H9 (cell line): ENCODE measurements at regions not wholly inside any gene's neighbourhood (a gene's known extent, or its start where the extent isn't known, plus 50 kb on each side); places are given as distances from the start of the nearest gene placed in this dataset.

ENCODE experiments used
- DNase-seq: peaks from one replicate; pipeline ENCODE4 v3.0.0-alpha.2; 2017
- H2AFZ ChIP-seq: one replicate; pipeline ENCODE4 v1.6.1; 2013; ENCODE audit warnings: mild to moderate bottlenecking, low read length, control low read depth, moderate library complexity
- H2AK5ac ChIP-seq: 2 replicates; pipeline ENCODE4 v1.6.1; 2013; ENCODE audit warnings: low read length, control low read depth, mixed read lengths; ENCODE audit not compliant: insufficient read length
- H2BK120ac ChIP-seq: one replicate; pipeline ENCODE4 v1.6.1; 2013; ENCODE audit warnings: low read depth, mild to moderate bottlenecking, low read length, control low read depth, inconsistent platforms; ENCODE audit not compliant: poor library complexity, severe bottlenecking
- H2BK12ac ChIP-seq: 2 replicates; pipeline ENCODE4 v1.6.1; 2013; ENCODE audit warnings: low read length, control low read depth, mixed read lengths, low read depth; ENCODE audit not compliant: insufficient read length
- H2BK15ac ChIP-seq: 2 replicates; pipeline ENCODE4 v1.6.1; 2013; ENCODE audit warnings: low read depth, low read length, control low read depth
- H2BK20ac ChIP-seq: one replicate; pipeline ENCODE4 v1.6.1; 2013; ENCODE audit warnings: low read depth, mild to moderate bottlenecking, low read length, control low read depth, inconsistent platforms; ENCODE audit not compliant: poor library complexity, severe bottlenecking
- H2BK5ac ChIP-seq: 2 replicates; pipeline ENCODE4 v1.6.1; 2013; ENCODE audit warnings: low read length, control low read depth, mixed read lengths; ENCODE audit not compliant: insufficient read length
- H3K14ac ChIP-seq: 2 replicates; pipeline ENCODE4 v1.6.1; 2013; ENCODE audit warnings: low read length, control low read depth; ENCODE audit not compliant: insufficient read depth
- H3K18ac ChIP-seq: 2 replicates; pipeline ENCODE4 v1.6.1; 2013; ENCODE audit warnings: low read depth, mild to moderate bottlenecking, mixed read lengths, low read length, control low read depth; ENCODE audit not compliant: insufficient read length
- H3K23ac ChIP-seq: 2 replicates; pipeline ENCODE4 v1.6.1; 2013; ENCODE audit warnings: low read length, control low read depth, mixed read lengths, low read depth; ENCODE audit not compliant: insufficient read length
- H3K23me2 ChIP-seq: 2 replicates; pipeline ENCODE4 v1.6.1; 2013; ENCODE audit warnings: low read depth, mild to moderate bottlenecking, mixed read lengths, low read length, control low read depth; ENCODE audit not compliant: insufficient read length, poor library complexity, severe bottlenecking
- H3K27ac ChIP-seq: 2 replicates; pipeline ENCODE4 v1.5.1; 2013; ENCODE audit warnings: low read length, control low read depth, mixed read lengths, low read depth; ENCODE audit not compliant: insufficient read length
- H3K27me3 ChIP-seq: 2 replicates; pipeline ENCODE4 v1.6.1; 2013; ENCODE audit warnings: low read length, control low read depth, inconsistent platforms; ENCODE audit not compliant: insufficient read depth
- H3K4ac ChIP-seq: 2 replicates; pipeline ENCODE4 v1.6.1; 2013; ENCODE audit warnings: low read depth, mild to moderate bottlenecking, control low read depth, inconsistent platforms, low read length, moderate library complexity
- H3K4me1 ChIP-seq: 2 replicates; pipeline ENCODE4 v1.6.1; 2013; ENCODE audit warnings: low read length, control low read depth, inconsistent platforms; ENCODE audit not compliant: insufficient read depth
- H3K4me2 ChIP-seq: 2 replicates; pipeline ENCODE4 v1.6.1; 2013; ENCODE audit warnings: low read length, control low read depth, mixed read lengths; ENCODE audit not compliant: insufficient read length, insufficient read depth
- H3K56ac ChIP-seq: 2 replicates; pipeline ENCODE4 v1.6.1; 2013; ENCODE audit warnings: low read depth, mild to moderate bottlenecking, mixed read lengths, low read length, control low read depth; ENCODE audit not compliant: insufficient read length
- H3K79me1 ChIP-seq: 2 replicates; pipeline ENCODE4 v1.6.1; 2013; ENCODE audit warnings: low read depth, mild to moderate bottlenecking, moderate library complexity, low read length, control low read depth, inconsistent platforms; ENCODE audit not compliant: insufficient read depth, poor library complexity, severe bottlenecking
- H3K79me2 ChIP-seq: 2 replicates; pipeline ENCODE4 v1.6.1; 2013; ENCODE audit warnings: low read length, control low read depth, inconsistent platforms; ENCODE audit not compliant: insufficient read depth
- H3K9ac ChIP-seq: 2 replicates; pipeline ENCODE4 v1.6.1; 2013; ENCODE audit warnings: low read length, control low read depth, mixed read lengths; ENCODE audit not compliant: insufficient read length; ENCODE audit errors: extremely low read depth
- H3K9me3 ChIP-seq: one replicate; pipeline ENCODE4 v1.6.1; 2013; ENCODE audit warnings: low read depth, low read length, inconsistent platforms; ENCODE audit not compliant: control insufficient read depth
- H3T11ph ChIP-seq: one replicate; pipeline ENCODE4 v1.6.1; 2013; ENCODE audit warnings: mild to moderate bottlenecking, low read length, control low read depth, inconsistent platforms
- H4K20me1 ChIP-seq: one replicate; pipeline ENCODE4 v1.6.1; 2013; ENCODE audit not compliant: control insufficient read depth, insufficient read length, insufficient read depth
- H4K5ac ChIP-seq: 2 replicates; pipeline ENCODE4 v1.6.1; 2013; ENCODE audit warnings: low read depth, mild to moderate bottlenecking, mixed read lengths, low read length, control low read depth; ENCODE audit not compliant: insufficient read length
- H4K8ac ChIP-seq: replicated peaks from 2 replicates; pipeline ENCODE4 v1.6.1; 2013; ENCODE audit warnings: low read length, control low read depth, mixed read lengths, low read depth; ENCODE audit not compliant: insufficient read length
- H4K91ac ChIP-seq: 2 replicates; pipeline ENCODE4 v1.6.1; 2013; ENCODE audit warnings: low read depth, mild to moderate bottlenecking, moderate library complexity, mixed read lengths, low read length, control low read depth; ENCODE audit not compliant: insufficient read length
- H3K27ac Mint-ChIP-seq, 3 experiments: 2 replicates in 2 of 3; 3 replicates in 1 of 3; pipeline ENCODE4 v1.8.0; 2020 to 2021; ENCODE audit warnings: mixed read lengths in 3 of 3, mild to moderate bottlenecking in 1 of 3, moderate library complexity in 1 of 3
- H3K27me3 Mint-ChIP-seq: 2 replicates; pipeline ENCODE4 v1.8.0; 2021; ENCODE audit warnings: low read depth, mild to moderate bottlenecking, moderate library complexity, mixed read lengths
- H3K36me3 Mint-ChIP-seq, 3 experiments: 2 replicates in 2 of 3; 3 replicates in 1 of 3; pipeline ENCODE4 v1.8.0; 2020 to 2021; ENCODE audit warnings: low read depth in 3 of 3, mixed read lengths in 3 of 3; ENCODE audit not compliant: insufficient read depth in 1 of 3
- H3K4me1 Mint-ChIP-seq, 2 experiments: 2 replicates each; pipeline ENCODE4 v1.8.0; 2020; ENCODE audit warnings: mixed read lengths in 2 of 2
- H3K4me3 Mint-ChIP-seq, 2 experiments: 2 replicates in 1 of 2; 3 replicates in 1 of 2; pipeline ENCODE4 v1.8.0; 2020 to 2021; ENCODE audit warnings: mild to moderate bottlenecking in 2 of 2, mixed read lengths in 2 of 2, moderate library complexity in 1 of 2
- H3K9me3 Mint-ChIP-seq, 2 experiments: 2 replicates in 1 of 2; 3 replicates in 1 of 2; pipeline ENCODE4 v1.8.0; 2020; ENCODE audit warnings: mild to moderate bottlenecking in 2 of 2, mixed read lengths in 2 of 2, moderate library complexity in 1 of 2
- WGBS: extraction: QIAGEN DNeasy Blood & Tissue Kit; methylation state at CpG from one replicate; pipeline ENCODE4 v1.1.7; 2013; ENCODE audit warnings: missing lambda C conversion rate, low lambda C conversion rate, mixed read lengths; ENCODE audit not compliant: insufficient read length; ENCODE audit errors: extremely low coverage; 5-methylcytosine and 5-hydroxymethylcytosine counted together
- TF ChIP-seq, protein P1 (sequence below): fragments of 200-600 bp; sonication (generic); conservative IDR thresholded peaks from 3 replicates; pipeline ENCODE4 v1.8.0; 2021; ENCODE audit warnings: antibody characterized with exemption, mild to moderate bottlenecking

DNA sequence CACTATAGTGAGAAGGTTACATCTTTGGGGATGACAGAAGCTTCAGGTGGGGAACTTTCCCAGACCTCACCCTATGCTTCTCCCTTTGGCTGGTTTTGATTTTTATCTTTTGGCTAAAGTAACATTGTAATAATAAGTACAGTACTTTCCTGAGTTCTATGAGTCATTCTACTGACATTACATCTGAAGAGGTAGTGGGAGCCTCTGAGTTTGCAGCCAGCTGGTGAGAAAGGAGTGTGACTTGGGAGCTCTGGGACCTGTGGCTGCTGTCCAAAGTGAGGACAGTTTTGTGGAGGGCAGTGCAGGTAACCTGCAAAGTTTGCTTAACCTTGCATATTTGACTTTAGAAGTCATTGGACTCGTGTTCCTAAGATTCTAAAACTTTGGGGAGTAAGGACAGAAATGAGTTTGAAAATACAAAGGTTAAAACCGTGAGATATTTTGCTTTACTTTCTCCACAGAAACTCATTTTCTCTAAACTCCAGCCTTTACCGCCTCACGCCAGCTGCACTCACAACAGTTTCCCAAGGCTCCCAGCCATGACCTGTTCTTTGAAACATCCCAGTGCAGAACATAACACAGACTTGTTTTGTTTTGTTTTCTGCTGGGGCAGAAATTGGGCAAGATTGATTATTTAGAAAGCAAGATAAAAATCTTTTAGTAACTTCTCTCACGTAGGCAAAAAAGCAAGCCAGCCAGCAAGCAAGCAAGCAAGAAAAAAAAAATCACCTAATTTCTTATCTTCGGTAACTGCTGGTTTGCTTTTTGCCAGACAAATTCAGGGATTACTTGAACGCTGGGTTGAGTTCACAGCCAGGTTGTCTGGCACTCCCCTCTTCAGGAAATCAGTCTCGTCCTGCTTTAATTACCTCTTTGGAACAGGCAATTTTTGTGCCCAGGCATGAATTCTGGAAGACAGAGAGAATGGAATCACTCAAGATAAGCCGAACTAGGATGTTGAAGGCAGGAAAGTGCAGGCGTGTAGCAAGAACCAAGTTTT, 478.3 kb upstream of the ISX start:
- Histone ChIP-seq H3K23me2 (no peaks in the 10 kb centered on the region), H3K4ac (no peak overlapping the region), H3K18ac (no peak overlapping the region), H3K27me3 (no peaks in the 10 kb centered on the region), H3K4me1 (no peaks in the 10 kb centered on the region), H2BK12ac (no peak overlapping the region), H4K91ac (no peak overlapping the region), H3K9me3 (no peaks in the 10 kb centered on the region), H2BK5ac (no peak overlapping the region), H3K4me2 (no peak overlapping the region), H3K14ac (no peak overlapping the region), H2BK20ac (no peak overlapping the region), H3K79me2 (no peaks in the 10 kb centered on the region), H3K27ac (no peak overlapping the region), H2BK120ac (no peak overlapping the region), H3K79me1 (no peaks in the 10 kb centered on the region), H4K8ac (no peak overlapping the region), H2AFZ (no peak overlapping the region), H3K23ac (no peak overlapping the region), H2AK5ac (no peak overlapping the region), H3K9ac (no peak overlapping the region), H4K5ac (no peak overlapping the region), H4K20me1 (no peaks in the 10 kb centered on the region), H3K56ac (no peak overlapping the region), H2BK15ac (no peak overlapping the region), H3T11ph (no peak overlapping the region)
- TF ChIP-seq, protein P1, sequence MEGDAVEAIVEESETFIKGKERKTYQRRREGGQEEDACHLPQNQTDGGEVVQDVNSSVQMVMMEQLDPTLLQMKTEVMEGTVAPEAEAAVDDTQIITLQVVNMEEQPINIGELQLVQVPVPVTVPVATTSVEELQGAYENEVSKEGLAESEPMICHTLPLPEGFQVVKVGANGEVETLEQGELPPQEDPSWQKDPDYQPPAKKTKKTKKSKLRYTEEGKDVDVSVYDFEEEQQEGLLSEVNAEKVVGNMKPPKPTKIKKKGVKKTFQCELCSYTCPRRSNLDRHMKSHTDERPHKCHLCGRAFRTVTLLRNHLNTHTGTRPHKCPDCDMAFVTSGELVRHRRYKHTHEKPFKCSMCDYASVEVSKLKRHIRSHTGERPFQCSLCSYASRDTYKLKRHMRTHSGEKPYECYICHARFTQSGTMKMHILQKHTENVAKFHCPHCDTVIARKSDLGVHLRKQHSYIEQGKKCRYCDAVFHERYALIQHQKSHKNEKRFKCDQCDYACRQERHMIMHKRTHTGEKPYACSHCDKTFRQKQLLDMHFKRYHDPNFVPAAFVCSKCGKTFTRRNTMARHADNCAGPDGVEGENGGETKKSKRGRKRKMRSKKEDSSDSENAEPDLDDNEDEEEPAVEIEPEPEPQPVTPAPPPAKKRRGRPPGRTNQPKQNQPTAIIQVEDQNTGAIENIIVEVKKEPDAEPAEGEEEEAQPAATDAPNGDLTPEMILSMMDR = no peak
- no peaks in the 10 kb centered on the region; the same call in 1 of the 2 replicates for H3K27me3 Mint-ChIP-seq
- no peak for DNase-seq
- no peaks in the 10 kb centered on the region for H3K36me3 Mint-ChIP-seq
- no peak overlapping the region for H3K4me3 Mint-ChIP-seq
- H3K27ac Mint-ChIP-seq = no peak overlapping the region
- WGBS = no CpG with 5 or more reads among the region's 10 CpGs
- H3K9me3 Mint-ChIP-seq = no peaks in the 10 kb centered on the region; a peak in 1 of 5 replicates
- peaks cover 0 to 4% of the 10 kb centered on the region in 2 experiments; a peak in 2 of 4 replicates for H3K4me1 Mint-ChIP-seq
